ENCODE measurements at regions not wholly inside any gene's neighbourhood (a gene's known extent, or its start where the extent isn't known, plus 50 kb on each side); places are given as distances from the start of the nearest gene placed in this dataset.

- no peak for TF ChIP-seq CTCF (conservative IDR thresholded peaks at IDR 0.05)
- H3K27ac ChIP-seq, result no peak overlapping the region
Measured at GRCh38 chr4:166274136-166274761, 401.2 kb downstream of the TLL1 start.

- no peak overlapping the region for H3K27ac ChIP-seq
- no peak for TF ChIP-seq CTCF (conservative IDR thresholded peaks at IDR 0.05)
Measured at GRCh38 chr4:166274775-166275174, 401.7 kb downstream of the TLL1 start.

GRCh38 chr4:166277401-166277800, 404.4 kb downstream of the TLL1 start:
- TF ChIP-seq CTCF (conservative IDR thresholded peaks at IDR 0.05), result no peak
- H3K27ac ChIP-seq, result no peak overlapping the region

- TF ChIP-seq CTCF (conservative IDR thresholded peaks at IDR 0.05), result no peak
- H3K27ac ChIP-seq, result no peak overlapping the region
Measured at GRCh38 chr4:166277853-166278252, 404.8 kb downstream of the TLL1 start.

GRCh38 chr4:166279261-166279660, 406.2 kb downstream of the TLL1 start:
- TF ChIP-seq CTCF (conservative IDR thresholded peaks at IDR 0.05), result no peak
- H3K27ac ChIP-seq, result no peak overlapping the region

- TF ChIP-seq CTCF (conservative IDR thresholded peaks at IDR 0.05), result no peak
- no peak overlapping the region for H3K27ac ChIP-seq
Measured at GRCh38 chr4:166280642-166281041, 407.6 kb downstream of the TLL1 start.

- no peak for TF ChIP-seq CTCF (conservative IDR thresholded peaks at IDR 0.05)
- H3K27ac ChIP-seq, result no peak overlapping the region
Measured at GRCh38 chr4:166282081-166282770, 409.2 kb downstream of the TLL1 start.

Measured in VCaP (cell line).